ENCODE measurements at regions not wholly inside any gene's neighbourhood (a gene's known extent, or its start where the extent isn't known, plus 50 kb on each side); places are given as distances from the start of the nearest gene placed in this dataset.
"Not testable (repeated sequence)": the region's sequence is repeated elsewhere in the genome, so short reads cannot be mapped to it uniquely, and the experiment has no call there.

DNA sequence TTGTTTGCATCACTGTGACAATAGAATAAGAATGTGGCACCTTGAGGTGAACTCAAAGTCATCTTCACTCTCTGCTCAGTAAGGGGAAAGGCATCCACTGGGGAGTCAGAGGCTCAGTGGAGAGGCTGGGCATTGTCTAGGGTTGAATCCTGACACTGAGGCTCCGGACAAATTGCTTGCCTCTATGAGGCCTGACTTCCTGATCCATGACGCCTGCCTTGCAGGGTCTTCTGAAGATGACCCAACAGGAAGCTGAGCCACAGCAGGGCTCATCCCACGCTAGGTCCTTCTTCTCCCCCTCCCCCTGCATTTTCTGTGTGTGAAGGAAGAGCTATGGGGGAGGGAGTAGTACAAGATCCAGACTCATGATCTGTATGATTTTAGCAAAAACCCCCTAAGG lies 265.1 kb downstream of the SH3BP4 start:
- no peak for DNase-seq (ENCODE audit: extremely low read depth in 1 of 2, low read depth in 1 of 2)

GRCh38 chr2:235217846-235218245 lies 266.0 kb downstream of the SH3BP4 start:
- no peak for DNase-seq (ENCODE audit: extremely low read depth in 1 of 2, low read depth in 1 of 2)

DNA sequence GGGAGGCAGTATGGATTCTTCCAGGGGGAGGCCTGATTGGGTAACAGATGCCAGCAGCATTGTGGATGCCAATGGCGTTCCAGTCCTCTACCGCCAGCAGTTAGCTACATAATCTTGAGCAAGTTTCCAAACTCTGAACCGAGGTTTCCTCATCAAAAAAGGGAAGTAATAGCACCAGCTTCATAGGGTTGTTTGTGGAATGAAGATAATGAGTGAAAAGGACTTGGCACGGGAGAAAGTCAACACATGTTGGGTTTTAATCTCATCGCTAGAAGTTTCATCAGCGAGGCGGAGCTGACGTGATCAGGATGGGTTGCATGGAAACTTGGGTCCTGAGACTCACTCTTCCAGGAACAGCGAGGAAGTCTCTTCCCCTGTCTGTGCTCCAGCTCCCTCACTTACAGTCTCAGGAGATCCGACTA lies 266.7 kb downstream of the SH3BP4 start:
- DNase-seq (ENCODE audit: extremely low read depth in 1 of 2, low read depth in 1 of 2), result no peak

- DNase-seq (ENCODE audit: extremely low read depth in 1 of 2, low read depth in 1 of 2), result no peak
Measured at GRCh38 chr2:235219048-235219447, 267.2 kb downstream of the SH3BP4 start.

GRCh38 chr2:235220331-235220730 lies 268.5 kb downstream of the SH3BP4 start:
- no peak for DNase-seq (ENCODE audit: extremely low read depth in 1 of 2, low read depth in 1 of 2)

DNA sequence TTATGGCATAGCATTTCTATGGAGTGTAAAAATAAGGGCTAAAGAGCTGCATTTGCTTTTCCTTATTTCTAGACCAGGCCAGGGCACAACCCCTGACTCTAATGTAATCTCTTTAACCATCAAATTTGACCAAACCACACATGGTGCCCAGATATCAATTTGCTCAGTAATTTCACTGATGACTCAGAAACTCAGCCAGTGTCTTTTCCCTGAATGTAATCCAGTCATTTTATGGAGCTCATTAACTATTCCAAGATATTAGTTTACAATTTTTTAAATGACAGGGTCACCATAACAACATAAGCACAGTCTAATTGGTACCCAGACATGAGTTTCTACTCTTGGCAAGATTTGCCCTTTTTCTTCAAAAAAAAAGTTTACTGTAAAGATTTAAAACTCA lies 270.8 kb upstream of the AGAP1 start:
- no peak for DNase-seq (ENCODE audit: extremely low read depth in 1 of 2, low read depth in 1 of 2)

- DNase-seq (ENCODE audit: extremely low read depth in 1 of 2, low read depth in 1 of 2), result no peak
Measured at GRCh38 chr2:235224410-235224809, 269.4 kb upstream of the AGAP1 start.

GRCh38 chr2:235225261-235225660 lies 268.6 kb upstream of the AGAP1 start:
- DNase-seq (ENCODE audit: extremely low read depth in 1 of 2, low read depth in 1 of 2), result no peak

GRCh38 chr2:235227590-235227989 lies 266.3 kb upstream of the AGAP1 start:
- DNase-seq (ENCODE audit: extremely low read depth in 1 of 2, low read depth in 1 of 2), result no peak

- not testable (repeated sequence) for DNase-seq (ENCODE audit: extremely low read depth in 1 of 2, low read depth in 1 of 2)
Measured at GRCh38 chr2:235228422-235228821, 265.4 kb upstream of the AGAP1 start.

DNA sequence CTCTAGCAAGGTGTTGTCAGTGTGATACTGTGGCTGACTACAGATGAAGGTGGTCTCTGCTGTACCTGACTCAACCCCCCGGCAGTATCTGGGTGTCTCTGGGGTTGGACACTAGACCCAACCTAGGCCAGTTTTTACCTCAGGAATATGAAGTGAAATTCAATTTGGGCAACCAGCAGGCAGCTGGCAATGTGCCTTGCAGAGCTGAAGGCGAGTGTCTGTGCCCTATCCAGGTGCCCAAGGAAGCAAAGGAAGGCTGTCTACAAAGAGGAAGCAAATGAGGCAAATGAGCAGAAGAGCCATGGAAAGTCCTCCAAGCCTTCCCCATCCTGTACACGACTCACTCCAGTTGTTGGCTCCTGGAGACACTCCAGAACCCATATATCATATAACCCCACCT lies 264.6 kb upstream of the AGAP1 start:
- no peak for DNase-seq (ENCODE audit: extremely low read depth in 1 of 2, low read depth in 1 of 2)

- no peak for DNase-seq (ENCODE audit: extremely low read depth in 1 of 2, low read depth in 1 of 2)
Measured at GRCh38 chr2:235230821-235231601, 262.8 kb upstream of the AGAP1 start.

DNA sequence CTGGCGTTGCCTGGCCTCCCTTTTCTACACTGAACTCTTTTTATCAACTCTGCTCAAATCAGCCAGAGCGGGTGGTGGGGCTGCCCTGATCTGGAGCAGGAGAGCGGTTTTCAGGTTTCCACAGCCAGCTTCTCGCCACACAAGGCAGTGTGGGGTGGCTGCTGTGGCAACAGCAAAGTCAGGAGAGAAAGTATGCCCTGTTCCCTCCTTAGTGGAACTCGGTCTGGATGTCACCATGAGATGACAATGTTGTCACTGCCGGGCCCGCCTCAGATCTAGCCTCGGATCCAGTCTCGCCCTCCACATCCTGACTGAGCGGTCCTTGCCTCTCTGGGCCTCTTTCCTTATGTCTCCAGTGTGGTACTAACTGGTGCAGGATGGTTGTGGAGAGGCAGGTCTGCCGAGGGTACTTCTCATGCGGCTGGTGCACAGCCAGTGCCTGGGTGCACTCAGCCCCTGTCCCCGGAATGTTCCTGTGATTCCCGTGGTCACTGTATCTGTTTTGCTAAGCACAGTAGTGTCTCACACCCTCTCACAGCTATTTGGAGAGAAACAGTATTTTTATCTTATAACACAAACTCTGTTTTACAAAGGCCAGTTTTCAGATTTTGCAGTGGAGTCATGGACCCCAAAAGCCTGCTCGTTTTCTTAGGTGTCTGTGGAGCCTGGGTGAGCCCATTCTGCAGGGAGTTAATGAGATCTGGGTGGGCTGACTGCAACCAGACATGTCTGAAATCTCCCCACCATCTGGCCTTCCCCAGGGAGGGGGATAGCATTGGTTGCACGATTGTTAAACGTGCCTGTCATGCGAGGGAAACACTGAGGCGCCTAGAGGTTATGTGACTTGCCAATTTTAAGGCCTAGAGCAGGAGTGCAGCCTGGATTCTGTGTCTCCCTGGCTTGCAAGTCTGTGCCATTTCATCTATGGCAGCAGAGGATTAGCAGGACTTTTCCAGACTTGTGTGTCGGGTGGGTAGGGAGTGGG lies 261.1 kb upstream of the AGAP1 start:
- no peak for DNase-seq (ENCODE audit: extremely low read depth in 1 of 2, low read depth in 1 of 2)

- DNase-seq (ENCODE audit: extremely low read depth in 1 of 2, low read depth in 1 of 2), result no peak
Measured at GRCh38 chr2:235234736-235235135, 259.1 kb upstream of the AGAP1 start.

GRCh38 chr2:235235977-235236767 lies 257.7 kb upstream of the AGAP1 start:
- no peak for DNase-seq (ENCODE audit: extremely low read depth in 1 of 2, low read depth in 1 of 2)

DNA sequence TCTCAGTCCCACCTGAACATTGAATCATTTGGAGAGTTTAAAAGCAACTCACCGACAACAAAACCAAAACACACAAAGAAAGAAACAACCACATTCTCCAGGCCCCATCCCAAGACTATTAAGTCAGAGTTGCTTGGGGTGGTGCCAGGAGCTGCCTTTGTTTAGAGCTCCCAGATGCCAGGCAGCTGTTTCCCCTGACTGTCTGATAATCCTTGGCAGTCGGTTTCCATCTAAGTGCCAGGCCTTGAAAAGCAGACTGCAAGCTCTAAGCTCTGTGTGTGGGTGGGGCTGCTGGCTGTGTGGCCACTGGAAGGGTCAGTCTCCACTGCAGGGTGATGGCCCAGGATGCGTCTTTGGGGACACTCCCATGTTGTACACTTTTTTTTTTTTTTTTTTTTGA lies 255.3 kb upstream of the AGAP1 start:
- DNase-seq (ENCODE audit: extremely low read depth in 1 of 2, low read depth in 1 of 2), result no peak

GRCh38 chr2:235240574-235240973 lies 253.3 kb upstream of the AGAP1 start:
- no peak for DNase-seq (ENCODE audit: extremely low read depth in 1 of 2, low read depth in 1 of 2)

GRCh38 chr2:235244255-235245220 lies 249.3 kb upstream of the AGAP1 start:
- no peak for DNase-seq (ENCODE audit: extremely low read depth in 1 of 2, low read depth in 1 of 2)

- DNase-seq (ENCODE audit: extremely low read depth in 1 of 2, low read depth in 1 of 2), result no peak
Measured at GRCh38 chr2:235247001-235247400, 246.8 kb upstream of the AGAP1 start.

GRCh38 chr2:235255693-235256092 lies 238.2 kb upstream of the AGAP1 start:
- no peak for DNase-seq (ENCODE audit: extremely low read depth in 1 of 2, low read depth in 1 of 2)
